ENCODE measurements at regions not wholly inside any gene's neighbourhood (a gene's known extent, or its start where the extent isn't known, plus 50 kb on each side); places are given as distances from the start of the nearest gene placed in this dataset.

GRCh38 chr16:79997257-79997656 is 396.7 kb upstream of the MAF start:
- TF ChIP-seq POLR2A (IDR thresholded peaks at IDR 0.05) (no peak), POLR2AphosphoS5 (IDR thresholded peaks at IDR 0.05) (no peak), EP300 (IDR thresholded peaks at IDR 0.05) (no peak)
- TF ChIP-seq, protein P1, sequence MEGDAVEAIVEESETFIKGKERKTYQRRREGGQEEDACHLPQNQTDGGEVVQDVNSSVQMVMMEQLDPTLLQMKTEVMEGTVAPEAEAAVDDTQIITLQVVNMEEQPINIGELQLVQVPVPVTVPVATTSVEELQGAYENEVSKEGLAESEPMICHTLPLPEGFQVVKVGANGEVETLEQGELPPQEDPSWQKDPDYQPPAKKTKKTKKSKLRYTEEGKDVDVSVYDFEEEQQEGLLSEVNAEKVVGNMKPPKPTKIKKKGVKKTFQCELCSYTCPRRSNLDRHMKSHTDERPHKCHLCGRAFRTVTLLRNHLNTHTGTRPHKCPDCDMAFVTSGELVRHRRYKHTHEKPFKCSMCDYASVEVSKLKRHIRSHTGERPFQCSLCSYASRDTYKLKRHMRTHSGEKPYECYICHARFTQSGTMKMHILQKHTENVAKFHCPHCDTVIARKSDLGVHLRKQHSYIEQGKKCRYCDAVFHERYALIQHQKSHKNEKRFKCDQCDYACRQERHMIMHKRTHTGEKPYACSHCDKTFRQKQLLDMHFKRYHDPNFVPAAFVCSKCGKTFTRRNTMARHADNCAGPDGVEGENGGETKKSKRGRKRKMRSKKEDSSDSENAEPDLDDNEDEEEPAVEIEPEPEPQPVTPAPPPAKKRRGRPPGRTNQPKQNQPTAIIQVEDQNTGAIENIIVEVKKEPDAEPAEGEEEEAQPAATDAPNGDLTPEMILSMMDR (IDR thresholded peaks at IDR 0.05), result peak in 1 of 4 experiments; percentile 20
